Trophoblast cell (in vitro differentiated cells and primary cell): ENCODE measurements at regions not wholly inside any gene's neighbourhood (a gene's known extent, or its start where the extent isn't known, plus 50 kb on each side); places are given as distances from the start of the nearest gene placed in this dataset.

ENCODE experiments used
- DNase-seq, 2 donors: peaks; one replicate each; pipeline ENCODE4 v3.0.0-alpha.2; 2016
- H2AFZ ChIP-seq: 2 replicates; pipeline ENCODE4 v1.6.1; 2013; ENCODE audit warnings: low read length, moderate library complexity, mild to moderate bottlenecking; ENCODE audit not compliant: insufficient read depth, poor library complexity
- H2AK5ac ChIP-seq: 2 replicates; pipeline ENCODE4 v1.6.1; 2013; ENCODE audit warnings: mild to moderate bottlenecking, low read length
- H2BK120ac ChIP-seq: 2 replicates; pipeline ENCODE4 v1.6.1; 2013; ENCODE audit warnings: low read length, mild to moderate bottlenecking, moderate library complexity; ENCODE audit not compliant: insufficient read depth, poor library complexity
- H2BK12ac ChIP-seq: 2 replicates; pipeline ENCODE4 v1.6.1; 2013; ENCODE audit warnings: mild to moderate bottlenecking, low read length, moderate library complexity
- H2BK5ac ChIP-seq: 2 replicates; pipeline ENCODE4 v1.6.1; 2013; ENCODE audit warnings: low read length, low read depth, moderate library complexity, mild to moderate bottlenecking; ENCODE audit not compliant: poor library complexity
- H3K14ac ChIP-seq: 2 replicates; pipeline ENCODE4 v1.6.1; 2013; ENCODE audit warnings: mild to moderate bottlenecking, low read length
- H3K18ac ChIP-seq: 2 replicates; pipeline ENCODE4 v1.6.1; 2013; ENCODE audit warnings: mild to moderate bottlenecking, low read length
- H3K23ac ChIP-seq: 2 replicates; pipeline ENCODE4 v1.6.1; 2013; ENCODE audit warnings: low read length
- H3K27ac ChIP-seq: 2 replicates; pipeline ENCODE4 v1.5.1; 2013; ENCODE audit warnings: low read depth, mild to moderate bottlenecking, inconsistent platforms, low read length, moderate library complexity
- H3K27me3 ChIP-seq: 2 replicates; pipeline ENCODE4 v1.6.1; 2013; ENCODE audit warnings: inconsistent platforms, mild to moderate bottlenecking, low read length, moderate library complexity; ENCODE audit not compliant: insufficient read depth
- H3K36me3 ChIP-seq, 2 experiments: 1 replicate in 1 of 2; 2 replicates in 1 of 2; pipeline ENCODE4 v1.6.1; 2013; ENCODE audit warnings: low read length in 2 of 2, mild to moderate bottlenecking in 2 of 2, moderate library complexity in 1 of 2; ENCODE audit not compliant: insufficient read depth in 2 of 2, control insufficient read depth in 1 of 2
- H3K4ac ChIP-seq: 2 replicates; pipeline ENCODE4 v1.6.1; 2013; ENCODE audit warnings: low read depth, mild to moderate bottlenecking, low read length, moderate library complexity
- H3K4me1 ChIP-seq, 2 experiments: 1 replicate in 1 of 2; 2 replicates in 1 of 2; pipeline ENCODE4 v1.6.1; 2013; ENCODE audit warnings: low read length in 2 of 2, mild to moderate bottlenecking in 2 of 2, moderate library complexity in 1 of 2; ENCODE audit not compliant: insufficient read depth in 2 of 2, control insufficient read depth in 1 of 2
- H3K4me2 ChIP-seq: 2 replicates; pipeline ENCODE4 v1.6.1; 2013; ENCODE audit warnings: inconsistent platforms, mild to moderate bottlenecking, low read length, moderate library complexity
- H3K4me3 ChIP-seq: 2 replicates; pipeline ENCODE4 v1.5.1; 2013; ENCODE audit warnings: mild to moderate bottlenecking, low read depth, low read length, inconsistent platforms
- H3K79me1 ChIP-seq: one replicate; pipeline ENCODE4 v1.6.1; 2013; ENCODE audit warnings: low read length
- H3K79me2 ChIP-seq: 2 replicates; pipeline ENCODE4 v1.6.1; 2013; ENCODE audit warnings: low read length, mild to moderate bottlenecking; ENCODE audit not compliant: control insufficient read depth, insufficient read depth, poor library complexity
- H3K9ac ChIP-seq: 2 replicates; pipeline ENCODE4 v1.6.1; 2013; ENCODE audit warnings: mild to moderate bottlenecking, low read length
- H3K9me3 ChIP-seq: 2 replicates; pipeline ENCODE4 v1.6.1; 2013; ENCODE audit warnings: low read depth, mild to moderate bottlenecking, control low read depth, inconsistent platforms, low read length; ENCODE audit not compliant: insufficient read depth
- H4K12ac ChIP-seq: 2 replicates; pipeline ENCODE4 v1.6.1; 2013; ENCODE audit warnings: low read depth, mild to moderate bottlenecking, low read length, moderate library complexity
- H4K8ac ChIP-seq: 2 replicates; pipeline ENCODE4 v1.6.1; 2013; ENCODE audit warnings: low read depth, mild to moderate bottlenecking, low read length, moderate library complexity
- H4K91ac ChIP-seq: one replicate; pipeline ENCODE4 v1.6.1; 2013; ENCODE audit warnings: low read depth, mild to moderate bottlenecking, low read length, moderate library complexity
- WGBS: extraction: QIAGEN DNeasy Blood & Tissue Kit; methylation state at CpG from one replicate; pipeline ENCODE4 v1.1.7; 2013; ENCODE audit warnings: missing lambda C conversion rate; ENCODE audit not compliant: insufficient read length, insufficient coverage; ENCODE audit errors: extremely low coverage; 5-methylcytosine and 5-hydroxymethylcytosine counted together

- WGBS = no CpG with 5 or more reads among the region's 3 CpGs
- Histone ChIP-seq H4K12ac (no peak overlapping the region), H3K4me2 (no peak overlapping the region)
Measured at GRCh38 chr17:79552405-79552804, 58.4 kb downstream of the RBFOX3 start.

GRCh38 chr17:79549141-79549915 lies 61.5 kb downstream of the RBFOX3 start:
- Histone ChIP-seq H3K27me3 (no peaks in the 10 kb centered on the region), H2BK5ac (no peak overlapping the region), H4K8ac (no peak overlapping the region), H3K4me2 (no peak overlapping the region), H3K18ac (no peak overlapping the region), H3K14ac (no peak overlapping the region), H2BK12ac (no peak overlapping the region), H2BK120ac (no peak overlapping the region), H3K23ac (no peak overlapping the region), H3K79me1 (no peaks in the 10 kb centered on the region), H3K27ac (no peak overlapping the region), H4K12ac (no peak overlapping the region), H3K9ac (no peak overlapping the region), H2AK5ac (no peak overlapping the region), H3K4me3 (no peak overlapping the region), H3K9me3 (peaks cover 3% of the 10 kb centered on the region), H3K4ac (no peak overlapping the region), H2AFZ (no peak overlapping the region), H3K79me2 (no peaks in the 10 kb centered on the region), H4K91ac (no peak overlapping the region), H3K4me1 (no peaks in the 10 kb centered on the region), H3K36me3 (no peaks in the 10 kb centered on the region)
- DNase-seq = no peak
- no CpG with 5 or more reads among the region's 10 CpGs for WGBS

More at GRCh38 chr17:79552405-79552804, 58.4 kb downstream of the RBFOX3 start:
- no peak overlapping the region for H2BK12ac ChIP-seq
- H3K4me3 ChIP-seq = no peak overlapping the region
- H2BK5ac ChIP-seq = no peak overlapping the region
- no peak overlapping the region for H2AK5ac ChIP-seq
- no peak overlapping the region for H2AFZ ChIP-seq
- DNase-seq = no peak
- H3K4me1 ChIP-seq = no peaks in the 10 kb centered on the region
- H4K8ac ChIP-seq = no peak overlapping the region
- peaks cover 10% of the 10 kb centered on the region for H3K9me3 ChIP-seq
- no peaks in the 10 kb centered on the region for H3K36me3 ChIP-seq
- no peak overlapping the region for H3K4ac ChIP-seq
- H4K91ac ChIP-seq = no peak overlapping the region
- H3K27me3 ChIP-seq = no peaks in the 10 kb centered on the region
- H3K79me1 ChIP-seq = no peaks in the 10 kb centered on the region
- H3K9ac ChIP-seq = no peak overlapping the region
- no peak overlapping the region for H2BK120ac ChIP-seq
- H3K18ac ChIP-seq = no peak overlapping the region
- H3K79me2 ChIP-seq = no peaks in the 10 kb centered on the region
- H3K27ac ChIP-seq = no peak overlapping the region
- no peak overlapping the region for H3K14ac ChIP-seq
- no peak overlapping the region for H3K23ac ChIP-seq

GRCh38 chr17:79548116-79548515 lies 62.7 kb downstream of the RBFOX3 start:
- Histone ChIP-seq H2AFZ (no peak overlapping the region), H3K79me2 (no peaks in the 10 kb centered on the region), H3K4me1 (no peaks in the 10 kb centered on the region), H3K23ac (no peak overlapping the region), H2AK5ac (no peak overlapping the region), H3K9me3 (peaks cover 2% of the 10 kb centered on the region), H3K36me3 (no peaks in the 10 kb centered on the region), H3K4me3 (no peak overlapping the region), H3K27ac (no peak overlapping the region), H2BK120ac (no peak overlapping the region), H4K12ac (no peak overlapping the region), H3K4ac (no peak overlapping the region), H3K14ac (no peak overlapping the region), H4K91ac (no peak overlapping the region), H2BK12ac (no peak overlapping the region), H3K27me3 (no peaks in the 10 kb centered on the region), H2BK5ac (no peak overlapping the region), H3K4me2 (no peak overlapping the region), H3K9ac (no peak overlapping the region), H3K18ac (no peak overlapping the region), H3K79me1 (no peaks in the 10 kb centered on the region), H4K8ac (no peak overlapping the region)
- no CpG with 5 or more reads among the region's 14 CpGs for WGBS
- DNase-seq = no peak

- H3K79me1 ChIP-seq = no peaks in the 10 kb centered on the region
- H4K12ac ChIP-seq = no peak overlapping the region
- H2AK5ac ChIP-seq = no peak overlapping the region
- H4K91ac ChIP-seq = no peak overlapping the region
- no peaks in the 10 kb centered on the region for H3K79me2 ChIP-seq
- H3K9me3 ChIP-seq = peaks cover 2% of the 10 kb centered on the region
- no peaks in the 10 kb centered on the region for H3K36me3 ChIP-seq
- H3K23ac ChIP-seq = no peak overlapping the region
- H2AFZ ChIP-seq = no peak overlapping the region
- H3K4me2 ChIP-seq = no peak overlapping the region
- no peak overlapping the region for H3K14ac ChIP-seq
- no peaks in the 10 kb centered on the region for H3K27me3 ChIP-seq
- no peak overlapping the region for H3K9ac ChIP-seq
- H2BK120ac ChIP-seq = no peak overlapping the region
- no peak overlapping the region for H2BK12ac ChIP-seq
- no peak overlapping the region for H3K27ac ChIP-seq
- no peak for DNase-seq
- H4K8ac ChIP-seq = no peak overlapping the region
- H2BK5ac ChIP-seq = no peak overlapping the region
- H3K18ac ChIP-seq = no peak overlapping the region
- H3K4me1 ChIP-seq = no peaks in the 10 kb centered on the region
- no peak overlapping the region for H3K4ac ChIP-seq
- no peak overlapping the region for H3K4me3 ChIP-seq
- no CpG with 5 or more reads among the region's 10 CpGs for WGBS
Measured at GRCh38 chr17:79547586-79547985, 63.3 kb downstream of the RBFOX3 start.
